GM12873 (cell line): ENCODE measurements at regions not wholly inside any gene's neighbourhood (a gene's known extent, or its start where the extent isn't known, plus 50 kb on each side); places are given as distances from the start of the nearest gene placed in this dataset.

ENCODE experiments used
- TF ChIP-seq, protein P1 (sequence below): IDR thresholded peaks from 2 replicates; pipeline ENCODE4 v1.5.1; 2012; ENCODE audit warnings: low read depth, mild to moderate bottlenecking, moderate library complexity, low read length, control low read depth; ENCODE audit not compliant: insufficient read depth; ENCODE audit errors: missing control alignments

DNA sequence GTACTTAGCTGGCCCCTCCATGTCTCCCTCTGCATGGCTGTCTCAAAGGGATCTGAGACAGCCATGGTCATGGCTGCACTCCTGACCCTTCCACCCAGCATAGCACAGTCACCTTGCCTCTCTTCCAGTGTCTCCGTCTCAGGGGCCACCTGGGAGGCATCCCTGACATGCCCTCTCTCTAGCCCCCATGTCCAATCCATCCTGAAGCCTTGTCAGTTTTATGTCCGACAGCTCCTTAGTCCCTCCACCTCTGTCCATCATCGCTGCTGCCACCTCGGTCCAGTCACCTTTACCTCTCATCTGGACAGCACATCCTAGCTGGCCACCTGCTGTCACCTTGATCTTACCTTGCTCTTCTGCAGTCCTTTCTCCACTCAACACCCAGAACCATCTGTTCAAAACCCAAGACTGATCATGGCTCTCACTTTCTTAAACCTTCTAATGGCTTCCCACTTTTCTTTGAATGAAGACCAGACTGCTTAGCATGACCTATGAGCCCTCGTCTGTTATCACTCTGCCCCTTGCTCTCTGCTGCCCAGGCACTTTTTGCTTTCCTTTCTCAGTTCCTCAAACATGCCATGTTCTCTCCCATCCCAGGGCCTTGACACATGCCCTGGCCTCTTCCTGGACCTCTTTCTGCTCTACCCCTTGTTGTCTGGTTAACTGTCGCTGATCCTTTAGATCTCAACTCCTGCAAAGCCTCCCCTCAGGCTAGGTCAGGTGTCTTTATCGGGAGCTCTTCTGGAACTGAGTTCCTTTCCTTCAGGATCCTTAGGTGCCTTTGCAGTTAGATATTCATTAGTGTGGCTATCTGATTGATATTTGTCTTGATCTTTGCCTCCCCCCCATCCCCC, 181.8 kb upstream of the PITX1 start:
- TF ChIP-seq, protein P1, sequence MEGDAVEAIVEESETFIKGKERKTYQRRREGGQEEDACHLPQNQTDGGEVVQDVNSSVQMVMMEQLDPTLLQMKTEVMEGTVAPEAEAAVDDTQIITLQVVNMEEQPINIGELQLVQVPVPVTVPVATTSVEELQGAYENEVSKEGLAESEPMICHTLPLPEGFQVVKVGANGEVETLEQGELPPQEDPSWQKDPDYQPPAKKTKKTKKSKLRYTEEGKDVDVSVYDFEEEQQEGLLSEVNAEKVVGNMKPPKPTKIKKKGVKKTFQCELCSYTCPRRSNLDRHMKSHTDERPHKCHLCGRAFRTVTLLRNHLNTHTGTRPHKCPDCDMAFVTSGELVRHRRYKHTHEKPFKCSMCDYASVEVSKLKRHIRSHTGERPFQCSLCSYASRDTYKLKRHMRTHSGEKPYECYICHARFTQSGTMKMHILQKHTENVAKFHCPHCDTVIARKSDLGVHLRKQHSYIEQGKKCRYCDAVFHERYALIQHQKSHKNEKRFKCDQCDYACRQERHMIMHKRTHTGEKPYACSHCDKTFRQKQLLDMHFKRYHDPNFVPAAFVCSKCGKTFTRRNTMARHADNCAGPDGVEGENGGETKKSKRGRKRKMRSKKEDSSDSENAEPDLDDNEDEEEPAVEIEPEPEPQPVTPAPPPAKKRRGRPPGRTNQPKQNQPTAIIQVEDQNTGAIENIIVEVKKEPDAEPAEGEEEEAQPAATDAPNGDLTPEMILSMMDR = no peak

DNA sequence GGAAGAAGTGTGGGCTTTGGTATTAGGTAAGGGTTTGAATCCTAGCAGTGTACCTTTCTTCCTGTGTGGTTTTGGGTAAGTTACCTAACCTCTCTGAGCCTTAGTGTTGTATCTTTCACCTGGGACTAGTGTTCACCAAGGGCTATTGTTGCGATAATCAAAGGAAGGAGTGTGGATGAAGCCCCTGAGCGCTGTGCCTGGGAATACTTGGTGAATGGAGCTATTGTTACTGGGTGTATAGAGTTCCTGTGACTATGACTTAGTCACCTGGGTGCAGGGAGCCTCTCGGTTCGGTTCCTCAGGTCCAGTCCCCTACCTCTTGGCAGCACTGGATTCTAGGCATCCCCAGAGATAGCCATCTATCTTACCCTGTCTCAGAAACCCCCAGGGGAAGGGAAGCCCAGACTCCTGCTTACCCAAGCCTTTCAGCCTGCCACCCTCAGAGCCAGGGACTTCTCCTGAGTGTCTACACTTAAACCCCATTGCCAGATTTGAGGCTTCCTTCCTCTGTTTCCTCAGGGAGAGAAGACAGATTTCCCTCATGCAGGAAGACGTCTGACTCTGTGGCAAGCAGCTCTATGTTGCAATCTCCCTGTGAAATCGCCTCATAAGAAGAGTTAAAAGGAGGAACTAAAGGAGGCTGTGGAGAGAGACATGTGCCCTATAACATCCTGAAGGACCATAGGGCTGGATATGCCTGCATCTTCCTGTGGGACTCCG, 181.0 kb upstream of the PITX1 start:
- TF ChIP-seq, protein P1 = no peak

- TF ChIP-seq, protein P1 = no peak
Observed at GRCh38 chr5:135213466-135214239, 179.6 kb upstream of the PITX1 start.

DNA sequence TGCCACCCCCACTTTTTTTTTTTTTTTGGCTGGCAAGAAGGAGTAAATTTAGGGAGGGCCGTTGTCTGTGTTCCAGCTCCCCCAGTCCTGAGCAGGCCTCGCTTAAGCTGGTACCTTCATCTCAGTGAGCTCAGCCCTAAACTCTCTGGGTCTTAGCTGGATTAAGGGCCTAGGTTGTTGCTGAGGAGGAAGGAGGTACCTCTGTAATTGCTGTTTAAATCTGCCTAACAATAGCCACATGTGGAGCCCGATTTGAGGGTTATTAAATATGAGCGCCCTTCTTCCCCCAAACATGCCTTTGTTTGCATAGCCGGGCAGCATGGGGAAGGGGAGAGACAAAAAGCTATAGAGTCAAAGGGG, 179.0 kb upstream of the PITX1 start:
- TF ChIP-seq, protein P1 = no peak

DNA sequence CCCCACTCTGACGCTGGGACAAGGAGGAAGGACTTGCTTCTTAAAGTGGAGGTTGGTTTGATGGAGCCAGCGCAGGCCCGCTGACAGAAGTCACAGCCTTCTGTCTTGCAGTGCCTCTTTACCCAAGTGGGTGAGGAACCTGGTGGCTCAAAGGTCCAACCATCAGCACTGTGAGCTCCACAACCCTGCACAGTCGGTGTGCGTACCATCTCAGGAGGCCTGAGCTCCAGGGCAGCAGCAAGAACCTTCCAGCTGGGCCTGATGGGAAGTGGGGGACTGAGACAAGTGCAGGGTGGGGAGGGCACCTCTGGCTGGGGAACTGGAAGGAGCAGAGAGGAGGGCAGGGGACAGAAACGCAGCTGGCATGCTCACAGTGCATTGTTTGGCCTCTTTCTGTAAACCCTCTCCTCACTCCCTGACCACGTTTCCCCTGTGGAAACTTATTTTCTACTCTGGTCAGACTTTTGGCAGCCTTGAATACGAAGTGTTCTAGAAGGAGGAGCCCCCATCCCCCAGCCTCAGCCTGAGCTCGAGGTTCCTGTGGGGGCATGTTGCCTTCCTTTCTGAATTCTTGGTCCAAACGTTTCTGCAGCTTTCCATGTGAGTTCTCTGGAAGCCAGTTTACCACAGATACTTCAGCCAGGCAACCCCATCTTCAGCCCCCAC, 178.5 kb upstream of the PITX1 start:
- TF ChIP-seq, protein P1 = no peak

GRCh38 chr5:135211791-135212190, 177.8 kb upstream of the PITX1 start:
- TF ChIP-seq, protein P1 = no peak
